H1 (cell line): ENCODE measurements at regions not wholly inside any gene's neighbourhood (a gene's known extent, or its start where the extent isn't known, plus 50 kb on each side); places are given as distances from the start of the nearest gene placed in this dataset.

Source experiments
- CTCF ChIA-PET: fragments of 300-600 bp; sonication (Branson Sonifier 250); formaldehyde crosslinking; loops from one replicate; lab custom pipeline; 2021; ENCODE audit not compliant: partially characterized antibody; lab: Charles Lee
- POLR2A ChIA-PET: fragments of 300-600 bp; sonication (Branson Sonifier 250); formaldehyde crosslinking; loops from one replicate; lab custom pipeline; 2021; ENCODE audit warnings: inconsistent platforms; ENCODE audit not compliant: partially characterized antibody; lab: Charles Lee
- DNase-seq, 2 experiments: peaks; one replicate each; pipeline versions ENCODE4 v3.0.0 to v3.0.0-alpha.2; 2010 to 2022; ENCODE audit warnings: low spot score in 2 of 2, low read depth in 1 of 2, mixed read lengths in 1 of 2
- FAIRE-seq: peaks from 2 replicates; lab custom pipeline; 2011; peaks lifted over from hg19 to GRCh38; lab: Jason Lieb, UNC
- H2AFZ ChIP-seq: 2 replicates; pipeline ENCODE4 v1.8.1; 2012; ENCODE audit warnings: low read length, inconsistent platforms
- H2AK5ac ChIP-seq: 2 replicates; pipeline ENCODE4 v1.6.1; 2013; ENCODE audit warnings: low read depth, low read length
- H2BK120ac ChIP-seq: replicated peaks from 2 replicates; pipeline ENCODE3; 2013; ENCODE audit warnings: low read depth, low read length, inconsistent platforms
- H2BK12ac ChIP-seq: 2 replicates; pipeline ENCODE4 v1.6.1; 2013; ENCODE audit warnings: low read depth, low read length
- H2BK15ac ChIP-seq: 2 replicates; pipeline ENCODE4 v1.6.1; 2013; ENCODE audit warnings: low read length
- H2BK20ac ChIP-seq: 2 replicates; pipeline ENCODE4 v1.6.1; 2013; ENCODE audit warnings: low read length
- H2BK5ac ChIP-seq: 2 replicates; pipeline ENCODE4 v1.6.1; 2013; ENCODE audit warnings: low read depth, low read length
- H3K14ac ChIP-seq: 2 replicates; pipeline ENCODE4 v1.6.1; 2013; ENCODE audit warnings: inconsistent platforms; ENCODE audit not compliant: insufficient read length
- H3K18ac ChIP-seq: 2 replicates; pipeline ENCODE4 v1.6.1; 2013; ENCODE audit warnings: low read length; ENCODE audit errors: extremely low read depth
- H3K23ac ChIP-seq: 2 replicates; pipeline ENCODE4 v1.6.1; 2013; ENCODE audit warnings: inconsistent platforms; ENCODE audit not compliant: insufficient read length
- H3K23me2 ChIP-seq: 2 replicates; pipeline ENCODE4 v1.6.1; 2013; ENCODE audit warnings: low read depth, low read length
- H3K27ac ChIP-seq: 2 replicates; pipeline ENCODE4 v1.6.1; 2011; ENCODE audit warnings: low read depth, low read length, inconsistent platforms
- H3K27me3 ChIP-seq, 4 experiments: replicated peaks in 1 of 4; 1 replicate in 1 of 4; 2 replicates in 3 of 4; pipeline versions ENCODE4 v1.6.1 to v1.8.1; 2011 to 2013; ENCODE audit warnings: low read length in 3 of 4, mild to moderate bottlenecking in 3 of 4, inconsistent platforms in 2 of 4, mixed read lengths in 2 of 4, moderate library complexity in 1 of 4; ENCODE audit not compliant: control insufficient read depth in 3 of 4, insufficient read depth in 3 of 4; ENCODE audit errors: extremely low read depth in 1 of 4
- H3K36me3 ChIP-seq, 4 experiments: 2 replicates each; pipeline versions ENCODE4 v1.6.1 to v1.8.1; 2011 to 2013; ENCODE audit warnings: mild to moderate bottlenecking in 4 of 4, low read length in 3 of 4, moderate library complexity in 2 of 4, control low read depth in 1 of 4, inconsistent platforms in 1 of 4; ENCODE audit not compliant: insufficient read depth in 4 of 4, control insufficient read depth in 2 of 4
- H3K4ac ChIP-seq: replicated peaks from 2 replicates; pipeline ENCODE3; 2013; ENCODE audit warnings: low read length, low read depth, mixed read lengths, inconsistent platforms; ENCODE audit not compliant: insufficient read length
- H3K4me1 ChIP-seq, 4 experiments: replicated peaks in 1 of 4; 1 replicate in 1 of 4; 2 replicates in 3 of 4; pipeline versions ENCODE4 v1.6.1 to v1.8.1; 2011 to 2013; ENCODE audit warnings: low read length in 3 of 4, inconsistent platforms in 2 of 4, mixed read lengths in 1 of 4; ENCODE audit not compliant: insufficient read depth in 4 of 4, control insufficient read depth in 3 of 4
- H3K4me2 ChIP-seq, 2 experiments: 2 replicates each; pipeline versions ENCODE4 v1.6.1 to v1.8.1; 2011 to 2013; ENCODE audit warnings: low read depth in 2 of 2, low read length in 2 of 2, control low read depth in 1 of 2, inconsistent platforms in 1 of 2, mild to moderate bottlenecking in 1 of 2; ENCODE audit not compliant: insufficient read depth in 1 of 2
- H3K4me3 ChIP-seq, 4 experiments: fragments of 200-600, 300-600 bp in 1 of 4; sonication (generic), shearing (Covaris generic), sonication (Bioruptor Twin) in 1 of 4; 2 replicates each; pipeline versions ENCODE4 v1.5.1 to v1.8.1; 2011 to 2016; ENCODE audit warnings: low read length in 4 of 4, low read depth in 3 of 4, control low read depth in 2 of 4, inconsistent platforms in 2 of 4, mild to moderate bottlenecking in 2 of 4, mixed read lengths in 1 of 4, moderate library complexity in 1 of 4; ENCODE audit not compliant: insufficient read depth in 2 of 4; ENCODE audit errors: extremely low read depth in 1 of 4
- H3K56ac ChIP-seq: replicated peaks from 2 replicates; pipeline ENCODE3; 2013; ENCODE audit warnings: low read depth, mild to moderate bottlenecking, mixed read lengths, low read length, inconsistent platforms; ENCODE audit not compliant: insufficient read length
- H3K79me1 ChIP-seq: 2 replicates; pipeline ENCODE4 v1.6.1; 2013; ENCODE audit warnings: low read depth, low read length, control low read depth
- H3K79me2 ChIP-seq, 2 experiments: 2 replicates each; pipeline versions ENCODE4 v1.6.1 to v1.8.1; 2012 to 2013; ENCODE audit warnings: low read length in 2 of 2, mild to moderate bottlenecking in 2 of 2, inconsistent platforms in 1 of 2; ENCODE audit not compliant: insufficient read depth in 2 of 2, control insufficient read depth in 1 of 2
- H3K9ac ChIP-seq, 4 experiments: replicated peaks in 1 of 4; 1 replicate in 1 of 4; 2 replicates in 3 of 4; pipeline versions ENCODE4 v1.6.1 to v1.8.1; 2011 to 2013; ENCODE audit warnings: low read depth in 3 of 4, low read length in 3 of 4, control low read depth in 2 of 4, mild to moderate bottlenecking in 2 of 4, moderate library complexity in 2 of 4, inconsistent platforms in 1 of 4; ENCODE audit errors: extremely low read depth in 1 of 4
- H3K9me3 ChIP-seq, 2 experiments: 2 replicates each; pipeline versions ENCODE4 v1.6.1 to v1.8.1; 2012 to 2013; ENCODE audit warnings: mild to moderate bottlenecking in 2 of 2, moderate library complexity in 2 of 2, control low read depth in 1 of 2, inconsistent platforms in 1 of 2, low read depth in 1 of 2, low read length in 1 of 2, mixed read lengths in 1 of 2; ENCODE audit not compliant: insufficient read depth in 2 of 2
- H4K20me1 ChIP-seq, 2 experiments: replicated peaks in 1 of 2; 2 replicates each; pipeline versions ENCODE3 to v1.8.1; 2011 to 2013; ENCODE audit warnings: inconsistent platforms in 2 of 2, low read length in 2 of 2, mild to moderate bottlenecking in 1 of 2; ENCODE audit not compliant: insufficient read depth in 2 of 2, control insufficient read depth in 1 of 2
- H4K5ac ChIP-seq: 2 replicates; pipeline ENCODE4 v1.6.1; 2013; ENCODE audit warnings: low read length, low read depth, mixed read lengths, inconsistent platforms; ENCODE audit not compliant: insufficient read length
- H4K8ac ChIP-seq: 2 replicates; pipeline ENCODE4 v1.8.0; 2013; ENCODE audit warnings: mild to moderate bottlenecking, moderate library complexity, low read length, inconsistent platforms; ENCODE audit not compliant: insufficient read depth; ENCODE audit errors: extremely low read depth
- H4K91ac ChIP-seq: replicated peaks from 2 replicates; pipeline ENCODE3; 2013; ENCODE audit warnings: low read length, mixed read lengths, inconsistent platforms; ENCODE audit not compliant: insufficient read length
- BCL11A ChIP-seq, 2 experiments: IDR thresholded peaks; one replicate each; pipeline ENCODE4 v1.6.1; 2011; ENCODE audit warnings: low read depth in 2 of 2, low read length in 2 of 2, mild to moderate bottlenecking in 2 of 2
- CBX5 ChIP-seq: fragments of 300-800, 300-1000 bp; sonication (generic); IDR thresholded peaks from 2 replicates; pipeline ENCODE4 v1.7.1; 2016; ENCODE audit warnings: antibody characterized with exemption, low read length, low read depth
- FOSL1 ChIP-seq: IDR thresholded peaks from 2 replicates; pipeline ENCODE4 v1.6.1; 2011; ENCODE audit warnings: mild to moderate bottlenecking, low read depth, low read length, moderate library complexity; ENCODE audit not compliant: insufficient read depth
- HDAC6 ChIP-seq: IDR thresholded peaks from one replicate; pipeline ENCODE4 v1.7.1; 2012; ENCODE audit warnings: low read depth, mild to moderate bottlenecking, inconsistent platforms, low read length, moderate library complexity
- NRF1 ChIP-seq: IDR thresholded peaks from 2 replicates; pipeline ENCODE4 v1.6.1; 2011; ENCODE audit warnings: mild to moderate bottlenecking, low read depth, low read length, improper control_type of control experiment
- RAD21 ChIP-seq, 2 experiments: IDR thresholded peaks in 1 of 2; conservative IDR thresholded peaks in 1 of 2; 2 replicates each; pipeline ENCODE4 v1.6.1; 2011; ENCODE audit warnings: low read depth in 2 of 2, low read length in 2 of 2, improper control_type of control experiment in 1 of 2, inconsistent platforms in 1 of 2, mild to moderate bottlenecking in 1 of 2, moderate library complexity in 1 of 2
- SAP30 ChIP-seq: fragments of 300-600 bp; sonication (generic); IDR thresholded peaks from 2 replicates; pipeline ENCODE4 v1.7.1; 2012; ENCODE audit warnings: low read length, moderate library complexity, mild to moderate bottlenecking, inconsistent platforms; ENCODE audit not compliant: insufficient read depth, insufficient replicate concordance
- SIN3A ChIP-seq, 2 experiments: IDR thresholded peaks in 1 of 2; conservative IDR thresholded peaks in 1 of 2; 2 replicates each; pipeline ENCODE4 v1.6.1; 2011 to 2012; ENCODE audit warnings: low read length in 2 of 2, improper control_type of control experiment in 1 of 2, low read depth in 1 of 2, mild to moderate bottlenecking in 1 of 2
- SP2 ChIP-seq: IDR thresholded peaks from 2 replicates; pipeline ENCODE4 v1.6.1; 2012; ENCODE audit warnings: mild to moderate bottlenecking, low read length, inconsistent platforms
- SP4 ChIP-seq: IDR thresholded peaks from 2 replicates; pipeline ENCODE4 v1.6.1; 2012; ENCODE audit warnings: low read length, inconsistent platforms
- SRF ChIP-seq: IDR thresholded peaks from 2 replicates; pipeline ENCODE4 v1.6.1; 2011; ENCODE audit warnings: mild to moderate bottlenecking, low read depth, low read length, moderate library complexity
- SUZ12 ChIP-seq: fragments of 200-600 bp; sonication (generic); IDR thresholded peaks from 2 replicates; pipeline ENCODE4 v1.6.1; 2012; ENCODE audit warnings: mild to moderate bottlenecking, inconsistent platforms, low read length, moderate library complexity, mixed read lengths
- WGBS, 2 experiments: shearing (Covaris generic) in 1 of 2; methylation state at CpG; one replicate each; pipeline versions ENCODE4 v1.1.6 to v1.1.7; 2013 to 2015; ENCODE audit warnings: low lambda C conversion rate in 2 of 2, mixed read lengths in 2 of 2, inconsistent platforms in 1 of 2, low coverage in 1 of 2, missing lambda C conversion rate in 1 of 2; ENCODE audit not compliant: insufficient replicate concordance in 2 of 2, insufficient coverage in 1 of 2, insufficient read length in 1 of 2; ENCODE audit errors: extremely low coverage in 1 of 2, missing lambda C conversion rate in 1 of 2; 5-methylcytosine and 5-hydroxymethylcytosine counted together
- TF ChIP-seq, protein P1 (sequence below): IDR thresholded peaks from 2 replicates; pipeline ENCODE4 v1.6.1; 2011; ENCODE audit warnings: low read length, improper control_type of control experiment

DNA sequence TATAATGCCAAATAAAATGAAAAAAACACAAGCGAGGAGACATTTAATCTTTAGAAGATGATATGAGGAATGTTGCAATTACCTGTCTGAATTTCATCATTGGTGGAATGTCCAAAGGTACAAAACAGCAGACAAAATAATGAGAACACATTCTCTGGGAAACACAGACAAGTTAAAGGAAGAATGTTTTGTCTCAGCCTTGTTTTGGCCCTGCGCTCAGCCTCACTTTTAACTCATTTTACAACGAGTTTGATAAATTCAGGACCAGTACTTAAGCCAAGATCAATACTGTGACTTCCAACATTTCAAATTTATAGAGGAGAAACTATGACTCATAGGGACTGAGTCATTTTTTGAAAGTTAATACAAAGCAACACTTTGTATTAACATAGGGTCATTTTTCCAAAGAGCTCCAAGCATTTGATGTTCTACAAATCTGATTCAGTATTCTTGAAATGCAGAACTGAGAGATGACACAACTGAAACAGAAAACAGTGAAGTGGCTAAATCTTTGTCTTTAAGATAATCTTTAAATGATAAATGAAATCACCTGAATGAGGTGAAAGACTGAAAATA is 833.2 kb upstream of the CHAC2 start:
- H3K4me1 ChIP-seq, result no peaks in the 10 kb centered on the region
- FAIRE-seq (no peak), DNase-seq (no peak)
- H3K23me2 ChIP-seq, result no peaks in the 10 kb centered on the region
- TF ChIP-seq SRF, result no peak
- no peak for TF ChIP-seq SUZ12
- no peak for TF ChIP-seq BCL11A (IDR thresholded peaks at IDR 0.05; ENCODE audit: low read depth in 2 of 2, low read length in 2 of 2)
- no peak for TF ChIP-seq FOSL1
- no peak for TF ChIP-seq CBX5
- TF ChIP-seq SP4, result no peak
- TF ChIP-seq SIN3A (conservative IDR thresholded peaks at IDR 0.05 in 1 of 2, IDR thresholded peaks at IDR 0.05 in 1 of 2; ENCODE audit: low read depth in 1 of 2, low read length in 2 of 2), result no peak
- no peak for TF ChIP-seq SP2
- TF ChIP-seq NRF1, result no peak
- no peak for TF ChIP-seq RAD21 (IDR thresholded peaks at IDR 0.05 in 1 of 2, conservative IDR thresholded peaks at IDR 0.05 in 1 of 2; ENCODE audit: low read depth in 2 of 2, low read length in 2 of 2)
- TF ChIP-seq, protein P1, sequence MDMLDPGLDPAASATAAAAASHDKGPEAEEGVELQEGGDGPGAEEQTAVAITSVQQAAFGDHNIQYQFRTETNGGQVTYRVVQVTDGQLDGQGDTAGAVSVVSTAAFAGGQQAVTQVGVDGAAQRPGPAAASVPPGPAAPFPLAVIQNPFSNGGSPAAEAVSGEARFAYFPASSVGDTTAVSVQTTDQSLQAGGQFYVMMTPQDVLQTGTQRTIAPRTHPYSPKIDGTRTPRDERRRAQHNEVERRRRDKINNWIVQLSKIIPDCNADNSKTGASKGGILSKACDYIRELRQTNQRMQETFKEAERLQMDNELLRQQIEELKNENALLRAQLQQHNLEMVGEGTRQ, result no peak
- no peak for TF ChIP-seq SAP30
- TF ChIP-seq HDAC6, result no peak
- H3K18ac ChIP-seq, result no peak overlapping the region
- no peak overlapping the region for H2BK5ac ChIP-seq
- no peak overlapping the region for H4K5ac ChIP-seq
- H3K79me2 ChIP-seq, result no peaks in the 10 kb centered on the region
- H3K9ac ChIP-seq, result no peak overlapping the region
- no peak overlapping the region for H3K4ac ChIP-seq
- H2BK15ac ChIP-seq, result no peak overlapping the region
- H3K14ac ChIP-seq, result no peak overlapping the region
- WGBS, 2 experiments, result 93% methylated on average over 3 of the region's 3 CpGs; no CpG with 5 or more reads in 1 of the 2 experiments
- H4K20me1 ChIP-seq, result no peaks in the 10 kb centered on the region
- no peak overlapping the region for H2AK5ac ChIP-seq
- H3K79me1 ChIP-seq, result no peaks in the 10 kb centered on the region
- H3K4me2 ChIP-seq, result no peak overlapping the region
- ChIA-PET POLR2A (no interaction called here), CTCF (interaction anchor here (0.7 kb wide), 1 partner anchor 42 kb away, joined by 3 read pairs; no protein-coding TSS in a partner anchor)
- H3K4me3 ChIP-seq, result no peak overlapping the region
- H3K27ac ChIP-seq, result no peak overlapping the region
- no peak overlapping the region for H4K91ac ChIP-seq
- H3K56ac ChIP-seq, result no peak overlapping the region
- no peak overlapping the region for H2BK20ac ChIP-seq
- no peak overlapping the region for H3K23ac ChIP-seq
- no peaks in the 10 kb centered on the region for H3K27me3 ChIP-seq
- no peaks in the 10 kb centered on the region for H3K36me3 ChIP-seq
- H2BK12ac ChIP-seq, result no peak overlapping the region
- peaks cover 4 to 6% of the 10 kb centered on the region in 2 experiments; a peak in 3 of 4 replicates for H3K9me3 ChIP-seq
- no peak overlapping the region for H2AFZ ChIP-seq
- no peak overlapping the region for H2BK120ac ChIP-seq
- H4K8ac ChIP-seq, result no peak overlapping the region
